ENCODE measurements at regions not wholly inside any gene's neighbourhood (a gene's known extent, or its start where the extent isn't known, plus 50 kb on each side); places are given as distances from the start of the nearest gene placed in this dataset.

DNA sequence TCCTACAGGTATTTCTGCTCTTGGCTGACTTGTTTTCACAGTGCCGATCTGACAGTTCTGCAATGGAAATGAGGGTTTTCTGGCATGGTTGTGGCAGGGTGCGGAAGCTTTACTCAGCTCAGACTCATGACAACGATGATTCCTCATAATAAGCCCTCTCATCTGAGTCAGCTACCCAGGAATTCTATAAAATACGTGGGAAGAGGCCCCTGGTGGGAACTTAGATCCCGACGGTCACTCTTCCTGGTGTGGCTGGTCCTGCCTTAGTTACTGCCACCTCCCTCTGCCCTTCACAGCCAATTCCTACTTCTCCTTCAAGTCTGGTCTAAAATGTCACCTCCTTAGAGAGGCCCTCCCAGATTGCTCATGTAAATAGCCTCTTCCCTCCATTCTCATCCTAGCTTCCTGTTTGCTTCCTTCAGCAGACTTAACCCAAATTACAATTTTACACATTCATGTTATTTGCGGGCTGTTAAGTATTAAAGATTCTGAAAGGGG lies 104.2 kb upstream of the MAP1LC3B2 start:
- TF ChIP-seq, protein P1, sequence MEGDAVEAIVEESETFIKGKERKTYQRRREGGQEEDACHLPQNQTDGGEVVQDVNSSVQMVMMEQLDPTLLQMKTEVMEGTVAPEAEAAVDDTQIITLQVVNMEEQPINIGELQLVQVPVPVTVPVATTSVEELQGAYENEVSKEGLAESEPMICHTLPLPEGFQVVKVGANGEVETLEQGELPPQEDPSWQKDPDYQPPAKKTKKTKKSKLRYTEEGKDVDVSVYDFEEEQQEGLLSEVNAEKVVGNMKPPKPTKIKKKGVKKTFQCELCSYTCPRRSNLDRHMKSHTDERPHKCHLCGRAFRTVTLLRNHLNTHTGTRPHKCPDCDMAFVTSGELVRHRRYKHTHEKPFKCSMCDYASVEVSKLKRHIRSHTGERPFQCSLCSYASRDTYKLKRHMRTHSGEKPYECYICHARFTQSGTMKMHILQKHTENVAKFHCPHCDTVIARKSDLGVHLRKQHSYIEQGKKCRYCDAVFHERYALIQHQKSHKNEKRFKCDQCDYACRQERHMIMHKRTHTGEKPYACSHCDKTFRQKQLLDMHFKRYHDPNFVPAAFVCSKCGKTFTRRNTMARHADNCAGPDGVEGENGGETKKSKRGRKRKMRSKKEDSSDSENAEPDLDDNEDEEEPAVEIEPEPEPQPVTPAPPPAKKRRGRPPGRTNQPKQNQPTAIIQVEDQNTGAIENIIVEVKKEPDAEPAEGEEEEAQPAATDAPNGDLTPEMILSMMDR (IDR thresholded peaks at IDR 0.05) = no peak
- no peak for TF ChIP-seq POLR2A (IDR thresholded peaks at IDR 0.05)
